GM12891 (cell line): ENCODE measurements at regions not wholly inside any gene's neighbourhood (a gene's known extent, or its start where the extent isn't known, plus 50 kb on each side); places are given as distances from the start of the nearest gene placed in this dataset.
"Not testable (repeated sequence)": the region's sequence is repeated elsewhere in the genome, so short reads cannot be mapped to it uniquely, and the experiment has no call there.

Experiments
- DNase-seq: peaks from one replicate; pipeline ENCODE4 v3.0.0; 2011; ENCODE audit warnings: low spot score; ENCODE audit not compliant: insufficient read length
- FAIRE-seq: peaks from 2 replicates; lab custom pipeline; 2011; peaks lifted over from hg19 to GRCh38; lab: Jason Lieb, UNC
- PAX5 ChIP-seq: IDR thresholded peaks from 2 replicates; pipeline ENCODE4 v1.6.1; 2011; ENCODE audit warnings: low read length, moderate library complexity, mild to moderate bottlenecking; ENCODE audit not compliant: insufficient read depth, severe bottlenecking
- POLR2A ChIP-seq: IDR thresholded peaks from 2 replicates; pipeline ENCODE4 v1.6.1; 2011; ENCODE audit warnings: low read depth, low read length, control low read depth
- POLR2AphosphoS5 ChIP-seq: IDR thresholded peaks from 2 replicates; pipeline ENCODE4 v1.6.1; 2011; ENCODE audit warnings: low read depth, low read length, control low read depth
- POU2F2 ChIP-seq: IDR thresholded peaks from 2 replicates; pipeline ENCODE4 v1.6.1; 2011; ENCODE audit warnings: low read depth, mild to moderate bottlenecking, control low read depth, low read length, moderate library complexity
- SPI1 ChIP-seq: IDR thresholded peaks from 2 replicates; pipeline ENCODE4 v1.6.1; 2011; ENCODE audit warnings: low read depth, low read length, control low read depth
- TAF1 ChIP-seq: IDR thresholded peaks from 2 replicates; pipeline ENCODE4 v1.6.1; 2011; ENCODE audit warnings: low read depth, low read length, control low read depth

DNA sequence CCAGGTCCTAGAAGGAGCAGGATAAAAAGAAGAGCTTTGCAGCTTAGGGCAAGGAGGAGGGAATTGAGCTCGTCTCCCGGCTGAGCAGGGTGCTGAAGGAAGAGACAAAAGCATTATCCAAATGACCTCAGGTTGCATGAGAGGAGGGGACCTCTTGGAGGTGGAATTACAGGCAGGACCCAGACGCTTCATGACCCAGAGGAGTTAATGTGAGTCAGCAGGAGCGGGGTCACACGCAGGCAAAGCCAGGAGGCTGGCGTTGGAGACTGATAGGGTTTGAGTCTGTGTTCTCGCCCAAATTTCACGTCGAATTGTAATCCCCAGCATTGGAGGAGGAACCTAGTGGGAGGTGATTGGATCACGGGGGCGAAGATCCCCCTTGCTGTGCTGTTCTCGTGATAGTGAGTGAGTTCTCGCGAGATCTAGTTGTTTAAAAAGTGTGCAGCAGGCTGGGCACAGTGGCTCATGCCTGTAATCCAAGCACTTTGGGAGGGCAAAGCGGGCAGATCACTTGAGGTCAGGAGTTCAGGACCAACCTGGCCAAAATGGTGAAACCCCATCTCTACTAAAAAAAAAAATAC, 63.7 kb upstream of the AUTS2 start:
- no peak for FAIRE-seq
- no peak for DNase-seq
- no peak for TF ChIP-seq POU2F2
- no peak for TF ChIP-seq POLR2AphosphoS5
- TF ChIP-seq SPI1: no peak
- no peak for TF ChIP-seq POLR2A
- no peak for TF ChIP-seq TAF1
- no peak for TF ChIP-seq PAX5

DNA sequence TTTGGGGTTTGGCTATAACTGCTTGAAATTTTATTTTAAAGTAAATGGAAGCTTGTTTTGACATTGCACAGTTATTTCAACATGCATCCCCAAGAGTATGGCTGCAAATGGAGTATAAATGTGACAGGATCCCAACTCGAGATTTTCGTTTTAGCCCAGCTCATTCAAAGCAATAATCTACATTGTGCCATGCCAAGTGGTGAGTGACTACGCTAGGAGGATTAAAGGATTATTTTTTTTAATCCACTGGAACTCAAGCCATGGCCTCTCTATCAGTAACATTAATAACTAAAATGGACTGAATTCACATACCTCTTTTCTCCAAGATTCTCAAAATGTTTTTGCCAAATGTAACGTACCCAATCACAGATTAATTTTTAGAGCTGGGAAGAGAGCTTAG, 60.6 kb upstream of the AUTS2 start:
- DNase-seq (no peak), FAIRE-seq (no peak)
- TF ChIP-seq SPI1: no peak
- TF ChIP-seq POLR2A: no peak
- TF ChIP-seq POU2F2: no peak
- no peak for TF ChIP-seq POLR2AphosphoS5
- no peak for TF ChIP-seq TAF1
- TF ChIP-seq PAX5: no peak

DNA sequence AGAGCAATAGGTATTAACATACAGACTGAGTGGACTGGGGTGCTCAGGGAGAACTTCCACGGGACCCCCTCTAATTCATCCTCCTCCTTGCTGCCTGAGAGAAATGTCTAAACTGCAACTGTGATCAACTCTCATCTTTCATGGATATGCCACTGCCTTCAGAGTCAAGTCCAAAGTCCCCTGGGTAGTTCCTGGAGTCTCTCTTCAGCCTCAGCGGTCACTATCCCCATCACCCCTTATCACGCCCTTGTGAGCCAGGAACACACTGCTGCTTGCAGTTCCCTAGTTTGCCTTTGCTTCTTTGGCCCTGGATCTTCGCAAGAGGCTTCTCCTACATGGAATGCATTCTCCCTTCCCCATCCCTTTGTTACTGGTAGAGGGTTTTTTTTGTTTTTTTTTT, 58.7 kb upstream of the AUTS2 start:
- no peak for FAIRE-seq
- no peak for DNase-seq
- no peak for TF ChIP-seq TAF1
- no peak for TF ChIP-seq POLR2AphosphoS5
- TF ChIP-seq POLR2A: no peak
- no peak for TF ChIP-seq SPI1
- TF ChIP-seq PAX5: no peak

DNA sequence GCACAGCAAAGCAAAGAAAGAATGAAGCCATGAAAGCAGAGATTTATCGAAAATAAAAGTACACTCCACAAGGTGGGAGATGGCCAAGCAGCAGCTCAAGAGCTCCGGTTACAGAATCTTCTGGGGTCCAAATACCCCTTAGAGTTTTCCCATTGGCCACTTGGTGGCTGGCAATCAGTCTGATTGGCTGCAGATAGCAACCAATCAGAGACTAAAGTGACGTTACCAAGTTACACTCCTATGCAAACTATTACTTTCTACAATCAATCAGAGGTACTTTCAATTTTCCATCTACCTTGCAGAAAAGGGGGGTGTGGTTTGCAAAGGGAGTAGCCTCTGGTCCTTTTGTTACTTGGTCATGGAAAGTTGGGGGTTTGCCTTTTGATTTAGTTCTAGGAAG, 58.0 kb upstream of the AUTS2 start:
- FAIRE-seq (no peak), DNase-seq (no peak)
- no peak for TF ChIP-seq POU2F2
- TF ChIP-seq POLR2A: no peak
- TF ChIP-seq POLR2AphosphoS5: no peak
- TF ChIP-seq PAX5: no peak
- TF ChIP-seq SPI1: no peak
- TF ChIP-seq TAF1: no peak

DNA sequence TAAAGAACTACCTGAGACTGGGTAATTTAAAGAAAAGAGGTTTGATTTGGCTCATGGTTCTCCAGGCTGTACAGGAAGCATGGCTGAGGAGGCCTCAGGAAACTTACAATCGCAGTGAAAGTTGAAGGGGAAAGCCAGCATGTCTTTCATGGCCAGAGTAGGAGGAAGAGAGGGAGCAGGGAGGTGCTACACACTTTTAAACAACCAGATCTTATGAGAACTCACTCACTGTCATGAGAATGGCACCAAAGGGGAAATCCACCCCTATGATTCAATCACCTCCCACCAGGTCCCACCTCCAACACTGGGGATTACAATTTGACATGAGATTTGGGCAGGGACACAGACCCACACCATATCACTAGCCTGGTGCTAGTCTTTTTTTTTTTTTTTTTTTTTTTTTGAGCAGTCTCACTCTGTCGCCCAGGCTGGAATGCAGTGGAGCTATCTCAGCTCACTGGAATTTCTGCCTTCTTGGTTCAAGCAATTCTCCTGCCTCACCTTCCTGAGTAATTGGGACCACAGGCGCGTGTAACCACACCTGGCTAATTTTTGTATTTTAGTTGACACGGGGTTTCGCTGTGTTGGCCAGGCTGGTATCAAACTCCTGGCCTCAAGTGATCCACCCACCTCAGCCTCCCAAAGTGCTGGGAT, 56.4 kb upstream of the AUTS2 start:
- not testable (repeated sequence) for DNase-seq

DNA sequence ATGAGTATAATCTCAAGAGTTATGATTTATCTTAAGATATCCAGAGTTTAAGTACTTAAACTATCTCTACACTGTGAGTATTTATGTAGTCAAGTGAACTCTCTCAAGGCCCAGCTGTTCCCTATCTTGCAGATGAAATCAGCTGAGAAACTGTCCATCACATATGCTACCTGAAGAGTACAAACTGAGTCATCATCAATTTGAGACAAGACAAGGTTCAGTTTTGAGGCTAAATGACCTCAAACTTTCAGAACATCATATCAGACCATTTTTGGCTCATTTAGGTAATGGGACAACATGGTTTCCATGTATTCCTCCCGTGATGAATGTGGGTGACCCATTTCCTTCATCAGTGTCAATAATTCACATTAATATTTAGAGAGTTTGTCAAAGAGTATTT, 53.1 kb upstream of the AUTS2 start:
- FAIRE-seq (no peak), DNase-seq (no peak)
- no peak for TF ChIP-seq POU2F2
- no peak for TF ChIP-seq POLR2AphosphoS5
- TF ChIP-seq POLR2A: no peak
- TF ChIP-seq TAF1: no peak
- no peak for TF ChIP-seq PAX5
- no peak for TF ChIP-seq SPI1

More for the DNA sequence above, 56.4 kb upstream of the AUTS2 start:
- FAIRE-seq: not testable (repeated sequence)
